ENCODE measurements at regions not wholly inside any gene's neighbourhood (a gene's known extent, or its start where the extent isn't known, plus 50 kb on each side); places are given as distances from the start of the nearest gene placed in this dataset.

GRCh38 chr4:35963974-35964515 lies 280.3 kb downstream of the ARAP2 start:
- TF ChIP-seq CTCF (conservative IDR thresholded peaks at IDR 0.05; ENCODE audit: low read depth, low read length) (no peak), EZH2 (IDR thresholded peaks at IDR 0.05; ENCODE audit: borderline replicate concordance, low read depth, low read length, poor library complexity, severe bottlenecking) (no peak)
